ENCODE measurements at regions not wholly inside any gene's neighbourhood (a gene's known extent, or its start where the extent isn't known, plus 50 kb on each side); places are given as distances from the start of the nearest gene placed in this dataset.

GRCh38 chr18:45282101-45282812, 333.0 kb upstream of the SLC14A2 start:
- Mint-ChIP-seq H3K27me3 (ENCODE audit: insufficient read depth, low read depth) (peaks cover 5% of the 10 kb centered on the region), H3K4me1 (no peaks in the 10 kb centered on the region), H3K27ac (no peak overlapping the region), H3K36me3 (no peaks in the 10 kb centered on the region), H3K4me3 (no peak overlapping the region), H3K9me3 (no peaks in the 10 kb centered on the region)
- Histone ChIP-seq H3K4me1 (no peaks in the 10 kb centered on the region), H3K4me2 (no peak overlapping the region), H3K9me3 (ENCODE audit: low read depth) (no peaks in the 10 kb centered on the region), H3F3A (ENCODE audit: low read depth) (no peaks in the 10 kb centered on the region), H3K4me3 (no peak overlapping the region), H3K27me3 (no peaks in the 10 kb centered on the region), H2AFZ (replicated peaks) (no peak overlapping the region), H4K20me1 (ENCODE audit: low read depth) (no peaks in the 10 kb centered on the region), H3K27ac (no peak overlapping the region), H3K36me3 (no peaks in the 10 kb centered on the region), H3K79me2 (ENCODE audit: low read depth) (no peaks in the 10 kb centered on the region), H3K9ac (no peak overlapping the region)
- no peak for TF ChIP-seq EZH2phosphoT487 (IDR thresholded peaks at IDR 0.05)
- TF ChIP-seq, protein P1, sequence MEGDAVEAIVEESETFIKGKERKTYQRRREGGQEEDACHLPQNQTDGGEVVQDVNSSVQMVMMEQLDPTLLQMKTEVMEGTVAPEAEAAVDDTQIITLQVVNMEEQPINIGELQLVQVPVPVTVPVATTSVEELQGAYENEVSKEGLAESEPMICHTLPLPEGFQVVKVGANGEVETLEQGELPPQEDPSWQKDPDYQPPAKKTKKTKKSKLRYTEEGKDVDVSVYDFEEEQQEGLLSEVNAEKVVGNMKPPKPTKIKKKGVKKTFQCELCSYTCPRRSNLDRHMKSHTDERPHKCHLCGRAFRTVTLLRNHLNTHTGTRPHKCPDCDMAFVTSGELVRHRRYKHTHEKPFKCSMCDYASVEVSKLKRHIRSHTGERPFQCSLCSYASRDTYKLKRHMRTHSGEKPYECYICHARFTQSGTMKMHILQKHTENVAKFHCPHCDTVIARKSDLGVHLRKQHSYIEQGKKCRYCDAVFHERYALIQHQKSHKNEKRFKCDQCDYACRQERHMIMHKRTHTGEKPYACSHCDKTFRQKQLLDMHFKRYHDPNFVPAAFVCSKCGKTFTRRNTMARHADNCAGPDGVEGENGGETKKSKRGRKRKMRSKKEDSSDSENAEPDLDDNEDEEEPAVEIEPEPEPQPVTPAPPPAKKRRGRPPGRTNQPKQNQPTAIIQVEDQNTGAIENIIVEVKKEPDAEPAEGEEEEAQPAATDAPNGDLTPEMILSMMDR (IDR thresholded peaks at IDR 0.05) = no peak
- TF ChIP-seq EZH2 (IDR thresholded peaks at IDR 0.05) = no peak
- DNase-seq (ENCODE audit: low spot score) = no peak

- H3K79me2 ChIP-seq (ENCODE audit: low read depth) = no peaks in the 10 kb centered on the region
- H3K9me3 ChIP-seq (ENCODE audit: low read depth) = no peaks in the 10 kb centered on the region
- no peak overlapping the region for H3K27ac Mint-ChIP-seq
- no peaks in the 10 kb centered on the region for H3F3A ChIP-seq (ENCODE audit: low read depth)
- H3K9me3 Mint-ChIP-seq = no peaks in the 10 kb centered on the region
- H3K4me3 Mint-ChIP-seq = no peak overlapping the region
- H4K20me1 ChIP-seq (ENCODE audit: low read depth) = no peaks in the 10 kb centered on the region
- no peak for DNase-seq (ENCODE audit: low spot score)
- TF ChIP-seq EZH2 (IDR thresholded peaks at IDR 0.05) = no peak
- TF ChIP-seq, protein P1 (IDR thresholded peaks at IDR 0.05) = no peak
- no peak for TF ChIP-seq EZH2phosphoT487 (IDR thresholded peaks at IDR 0.05)
- H3K4me1 ChIP-seq = no peaks in the 10 kb centered on the region
- no peak overlapping the region for H3K4me2 ChIP-seq
- H2AFZ ChIP-seq (replicated peaks) = peak overlapping the region; percentile 37
- no peaks in the 10 kb centered on the region for H3K27me3 ChIP-seq
- no peak overlapping the region for H3K9ac ChIP-seq
- peaks cover 9% of the 10 kb centered on the region for H3K27me3 Mint-ChIP-seq (ENCODE audit: insufficient read depth, low read depth)
- H3K4me1 Mint-ChIP-seq = no peaks in the 10 kb centered on the region
- no peaks in the 10 kb centered on the region for H3K36me3 ChIP-seq
- no peak overlapping the region for H3K4me3 ChIP-seq
- H3K27ac ChIP-seq = no peak overlapping the region
- H3K36me3 Mint-ChIP-seq = no peaks in the 10 kb centered on the region
These were observed 331.1 kb upstream of the SLC14A2 start for GRCh38 chr18:45284174-45284573.

- Mint-ChIP-seq H3K27me3 (ENCODE audit: insufficient read depth, low read depth) (peaks cover 9% of the 10 kb centered on the region), H3K9me3 (no peaks in the 10 kb centered on the region), H3K27ac (no peak overlapping the region), H3K4me3 (no peak overlapping the region), H3K4me1 (no peaks in the 10 kb centered on the region), H3K36me3 (no peaks in the 10 kb centered on the region)
- H3K9ac ChIP-seq = no peak overlapping the region
- no peaks in the 10 kb centered on the region for H3K79me2 ChIP-seq (ENCODE audit: low read depth)
- no peak overlapping the region for H3K4me3 ChIP-seq
- H3K27me3 ChIP-seq = no peaks in the 10 kb centered on the region
- H3K9me3 ChIP-seq (ENCODE audit: low read depth) = no peaks in the 10 kb centered on the region
- H3K36me3 ChIP-seq = no peaks in the 10 kb centered on the region
- no peaks in the 10 kb centered on the region for H3F3A ChIP-seq (ENCODE audit: low read depth)
- no peak for DNase-seq (ENCODE audit: low spot score)
- no peak overlapping the region for H2AFZ ChIP-seq (replicated peaks)
- TF ChIP-seq EZH2phosphoT487 (IDR thresholded peaks at IDR 0.05) (no peak), EZH2 (IDR thresholded peaks at IDR 0.05) (no peak)
- TF ChIP-seq, protein P1 (IDR thresholded peaks at IDR 0.05) = no peak
- H3K4me1 ChIP-seq = no peaks in the 10 kb centered on the region
- H3K4me2 ChIP-seq = no peak overlapping the region
- no peaks in the 10 kb centered on the region for H4K20me1 ChIP-seq (ENCODE audit: low read depth)
- no peak overlapping the region for H3K27ac ChIP-seq
These were observed 330.4 kb upstream of the SLC14A2 start for GRCh38 chr18:45284851-45285250.
